Breast epithelium (tissue), 4 donors: ENCODE measurements at regions not wholly inside any gene's neighbourhood (a gene's known extent, or its start where the extent isn't known, plus 50 kb on each side); places are given as distances from the start of the nearest gene placed in this dataset.

Source experiments
- DNase-seq, 2 donors: peaks; one replicate each; pipeline ENCODE4 v3.0.0-alpha.2; 2019; ENCODE audit warnings: low spot score in 2 of 2
- H3K27ac ChIP-seq, 2 donors: fragments of 200-600 bp; sonication (generic) in 1 of 2; one replicate each; pipeline ENCODE4 v1.5.1; 2016 to 2019; ENCODE audit warnings: mild to moderate bottlenecking in 1 of 2
- H3K27me3 ChIP-seq, 2 donors: fragments of 200-600 bp; sonication (generic) in 1 of 2; one replicate each; pipeline versions ENCODE4 v1.5.1 to v1.6.0; 2017 to 2019; ENCODE audit warnings: control low read depth in 1 of 2, mild to moderate bottlenecking in 1 of 2
- H3K36me3 ChIP-seq: fragments of 200-600 bp; one replicate; pipeline ENCODE4 v1.5.1; 2019
- H3K4me1 ChIP-seq, 2 donors: fragments of 200-600 bp; sonication (generic); one replicate each; pipeline ENCODE4 v1.5.1; 2016 to 2019; ENCODE audit warnings: control low read depth in 1 of 2
- H3K4me3 ChIP-seq, 3 donors: fragments of 200-600 bp; sonication (generic); 1 replicate in 2 of 3; 2 replicates in 1 of 3; pipeline ENCODE4 v1.5.1; 2016 to 2019; ENCODE audit warnings: mild to moderate bottlenecking in 3 of 3, moderate library complexity in 2 of 3
- H3K9me3 ChIP-seq, 2 donors: fragments of 200-600 bp; sonication (generic) in 1 of 2; one replicate each; pipeline ENCODE4 v1.5.1; 2016 to 2019; ENCODE audit warnings: control low read depth in 1 of 2
- CTCF ChIP-seq, 3 donors: fragments of 450-650 bp; IDR thresholded peaks; one replicate each; pipeline ENCODE4 v1.5.1; 2016 to 2017; ENCODE audit warnings: antibody characterized with exemption in 3 of 3, mild to moderate bottlenecking in 3 of 3, moderate library complexity in 3 of 3
- POLR2A ChIP-seq: fragments of 450-650 bp; IDR thresholded peaks from one replicate; pipeline ENCODE4 v1.6.1; 2016; ENCODE audit warnings: antibody characterized with exemption, mild to moderate bottlenecking, moderate library complexity
- POLR2AphosphoS5 ChIP-seq, 3 donors: sonication (generic); formaldehyde crosslinking; IDR thresholded peaks; one replicate each; pipeline ENCODE4 v1.6.1; 2017; ENCODE audit warnings: antibody characterized with exemption in 3 of 3
- intact Hi-C: fragments of 100-400 bp; cut with DNase I; formaldehyde crosslinking; loops from one replicate; pipeline ENCODE4 v1.15.1; 2023; ENCODE audit warnings: low total_unique reads

DNA sequence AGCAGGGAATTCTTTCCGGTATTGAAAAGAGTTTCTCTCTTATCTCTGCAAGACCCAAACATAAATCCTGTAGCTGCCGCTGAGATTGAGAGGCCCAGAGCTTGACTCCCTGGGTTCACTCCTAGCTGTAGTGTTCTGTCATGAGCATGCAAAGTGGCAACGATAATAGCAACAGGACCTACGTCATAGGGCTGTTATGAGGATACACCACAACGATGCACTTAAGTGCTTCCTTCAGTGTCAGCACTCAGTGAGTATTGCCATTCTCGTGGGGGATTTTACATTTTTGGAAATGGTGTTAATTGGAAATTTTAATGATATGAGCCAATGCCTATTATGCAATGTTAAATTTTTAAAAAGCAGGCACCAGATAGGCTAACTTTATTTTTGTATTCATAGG lies 199.8 kb downstream of the CYLD start:
- Histone ChIP-seq H3K9me3 (no peaks in the 10 kb centered on the region), H3K4me1 (no peaks in the 10 kb centered on the region), H3K4me3 (no peak overlapping the region), H3K27ac (no peak overlapping the region), H3K36me3 (no peaks in the 10 kb centered on the region), H3K27me3 (peaks cover 0 to 9% of the 10 kb centered on the region in 2 donors)
- no peak for DNase-seq
- intact Hi-C loops, result no loop called here
- TF ChIP-seq POLR2A (no peak), CTCF (IDR thresholded peaks at IDR 0.05) (no peak), POLR2AphosphoS5 (IDR thresholded peaks at IDR 0.05) (no peak)

- intact Hi-C loops, result no loop called here
- Histone ChIP-seq H3K4me3 (no peak overlapping the region), H3K27me3 (peaks cover 0 to 12% of the 10 kb centered on the region in 2 donors), H3K9me3 (no peaks in the 10 kb centered on the region), H3K4me1 (no peaks in the 10 kb centered on the region), H3K27ac (no peak overlapping the region), H3K36me3 (no peaks in the 10 kb centered on the region)
- TF ChIP-seq CTCF (IDR thresholded peaks at IDR 0.05), result no peak
- DNase-seq, result no peak
Observed at GRCh38 chr16:50940275-50940854, 198.5 kb downstream of the CYLD start.

GRCh38 chr16:50939356-50939755 lies 197.5 kb downstream of the CYLD start:
- intact Hi-C loops, result no loop called here
- H3K27ac ChIP-seq, result no peak overlapping the region

GRCh38 chr16:50938932-50939331 lies 197.0 kb downstream of the CYLD start:
- intact Hi-C loops, result no loop called here

More at GRCh38 chr16:50939356-50939755, 197.5 kb downstream of the CYLD start:
- H3K4me1 ChIP-seq, result no peaks in the 10 kb centered on the region
- no peak overlapping the region for H3K4me3 ChIP-seq
- DNase-seq, result no peak
- H3K27me3 ChIP-seq, result peaks cover 0 to 12% of the 10 kb centered on the region in 2 donors
- H3K36me3 ChIP-seq, result no peaks in the 10 kb centered on the region
- H3K9me3 ChIP-seq, result peaks cover 0 to 3% of the 10 kb centered on the region in 2 donors
- no peak for TF ChIP-seq POLR2AphosphoS5 (IDR thresholded peaks at IDR 0.05)
- TF ChIP-seq CTCF (IDR thresholded peaks at IDR 0.05), result no peak
- TF ChIP-seq POLR2A, result no peak

GRCh38 chr16:50933262-50933661 lies 191.4 kb downstream of the CYLD start:
- Histone ChIP-seq H3K4me3 (no peak overlapping the region), H3K27me3 (peaks cover 0 to 16% of the 10 kb centered on the region in 2 donors), H3K36me3 (no peaks in the 10 kb centered on the region), H3K4me1 (no peaks in the 10 kb centered on the region), H3K9me3 (peaks cover 0 to 3% of the 10 kb centered on the region in 2 donors), H3K27ac (no peak overlapping the region)
- DNase-seq, result no peak
- TF ChIP-seq POLR2A (no peak), CTCF (IDR thresholded peaks at IDR 0.05) (no peak), POLR2AphosphoS5 (IDR thresholded peaks at IDR 0.05) (no peak)
- intact Hi-C loops, result no loop called here

More at GRCh38 chr16:50938932-50939331, 197.0 kb downstream of the CYLD start:
- peaks cover 0 to 12% of the 10 kb centered on the region in 2 donors for H3K27me3 ChIP-seq
- H3K9me3 ChIP-seq, result peaks cover 0 to 3% of the 10 kb centered on the region in 2 donors
- DNase-seq, result no peak
- no peaks in the 10 kb centered on the region for H3K36me3 ChIP-seq
- H3K4me1 ChIP-seq, result no peaks in the 10 kb centered on the region
- no peak overlapping the region for H3K27ac ChIP-seq
- TF ChIP-seq POLR2AphosphoS5 (IDR thresholded peaks at IDR 0.05), result no peak
- TF ChIP-seq CTCF (IDR thresholded peaks at IDR 0.05), result no peak
- TF ChIP-seq POLR2A, result no peak
- H3K4me3 ChIP-seq, result no peak overlapping the region
